GM12878 (cell line): ENCODE measurements at regions not wholly inside any gene's neighbourhood (a gene's known extent, or its start where the extent isn't known, plus 50 kb on each side); places are given as distances from the start of the nearest gene placed in this dataset.

Experiments
- IKZF1 ChIP-seq: fragments of 450-650 bp; conservative IDR thresholded peaks from 2 replicates; pipeline ENCODE4 v1.6.1; 2017; ENCODE audit warnings: antibody characterized with exemption, mild to moderate bottlenecking
- IRF4 ChIP-seq: IDR thresholded peaks from 2 replicates; pipeline ENCODE4 v1.6.1; 2011; ENCODE audit warnings: low read depth, low read length
- KAT2A ChIP-seq: conservative IDR thresholded peaks from 2 replicates; pipeline ENCODE4 v1.6.1; 2011; ENCODE audit warnings: low read depth, low read length; ENCODE audit not compliant: control insufficient read depth
- MTA3 ChIP-seq: IDR thresholded peaks from 2 replicates; pipeline ENCODE4 v1.6.1; 2012; ENCODE audit warnings: low read length, inconsistent platforms, borderline replicate concordance
- NFYA ChIP-seq: IDR thresholded peaks from 2 replicates; pipeline ENCODE4 v1.6.1; 2011; ENCODE audit warnings: low read depth, mild to moderate bottlenecking, low read length, improper control_type of control experiment, borderline replicate concordance
- SMARCA5 ChIP-seq: fragments of 450-650 bp; IDR thresholded peaks from 2 replicates; pipeline ENCODE4 v1.6.1; 2017; ENCODE audit warnings: mild to moderate bottlenecking
- ZBTB33 ChIP-seq: fragments of 450-650 bp; IDR thresholded peaks from 2 replicates; pipeline ENCODE4 v1.6.1; 2017; ENCODE audit warnings: mild to moderate bottlenecking
- ZBTB40 ChIP-seq: fragments of 450-650 bp; IDR thresholded peaks from 2 replicates; pipeline ENCODE4 v1.6.1; 2016; ENCODE audit warnings: mild to moderate bottlenecking, moderate library complexity, borderline replicate concordance

- no peak for TF ChIP-seq KAT2A
- TF ChIP-seq IRF4, result no peak
- TF ChIP-seq MTA3, result no peak
- TF ChIP-seq NFYA, result no peak
- no peak for TF ChIP-seq ZBTB33
- TF ChIP-seq SMARCA5, result no peak
- TF ChIP-seq IKZF1, result no peak
- no peak for TF ChIP-seq ZBTB40
Measured at GRCh38 chr7:25297278-25297677, 69.0 kb upstream of the NPVF start (continued).
